SKM-1 treated with dmso at 0.1 percent for 144 hours (cell line): ENCODE measurements at regions not wholly inside any gene's neighbourhood (a gene's known extent, or its start where the extent isn't known, plus 50 kb on each side); places are given as distances from the start of the nearest gene placed in this dataset.
"Not testable (repeated sequence)": the region's sequence is repeated elsewhere in the genome, so short reads cannot be mapped to it uniquely, and the experiment has no call there.

Experiments used
- DNase-seq: peaks from one replicate; lab custom pipeline; 2025; ENCODE audit not compliant: unreplicated experiment; lab: John Stamatoyannopoulos, UW

GRCh38 chr21:27321791-27322190 lies 354.9 kb upstream of the ADAMTS5 start:
- no peak for DNase-seq

- DNase-seq = no peak
Observed at GRCh38 chr21:27320868-27321267, 354.0 kb upstream of the ADAMTS5 start.

- not testable (repeated sequence) for DNase-seq
Observed at GRCh38 chr21:27317601-27318000, 350.7 kb upstream of the ADAMTS5 start.

GRCh38 chr21:27315373-27315772 lies 348.5 kb upstream of the ADAMTS5 start:
- DNase-seq = no peak

- no peak for DNase-seq
Observed at GRCh38 chr21:27314131-27314530, 347.2 kb upstream of the ADAMTS5 start.

GRCh38 chr21:27306791-27307775 lies 340.2 kb upstream of the ADAMTS5 start:
- no peak for DNase-seq

GRCh38 chr21:27306206-27306605 lies 339.3 kb upstream of the ADAMTS5 start:
- DNase-seq = no peak

- no peak for DNase-seq
Observed at GRCh38 chr21:27301220-27301619, 334.3 kb upstream of the ADAMTS5 start.

- DNase-seq = no peak
Observed at GRCh38 chr21:27300770-27301169, 333.9 kb upstream of the ADAMTS5 start.

- DNase-seq = no peak
Observed at GRCh38 chr21:27298465-27298864, 331.6 kb upstream of the ADAMTS5 start.

- no peak for DNase-seq
Observed at GRCh38 chr21:27293239-27293638, 326.4 kb upstream of the ADAMTS5 start.

- no peak for DNase-seq
Observed at GRCh38 chr21:27292783-27293182, 325.9 kb upstream of the ADAMTS5 start.

- no peak for DNase-seq
Observed at GRCh38 chr21:27292229-27292628, 325.3 kb upstream of the ADAMTS5 start.

- DNase-seq = no peak
Observed at GRCh38 chr21:27291006-27291405, 324.1 kb upstream of the ADAMTS5 start.

- no peak for DNase-seq
Observed at GRCh38 chr21:27290028-27290427, 323.1 kb upstream of the ADAMTS5 start.

- DNase-seq = no peak
Observed at GRCh38 chr21:27286760-27287159, 319.9 kb upstream of the ADAMTS5 start.

- no peak for DNase-seq
Observed at GRCh38 chr21:27277110-27277509, 310.2 kb upstream of the ADAMTS5 start.

- peak; percentile 73 for DNase-seq
Observed at GRCh38 chr21:27275294-27275927, 308.5 kb upstream of the ADAMTS5 start.

GRCh38 chr21:27269644-27270043 lies 302.8 kb upstream of the ADAMTS5 start:
- DNase-seq = peak; percentile 52

GRCh38 chr21:27268290-27268689 lies 301.4 kb upstream of the ADAMTS5 start:
- DNase-seq = no peak

GRCh38 chr21:27265949-27266348 lies 299.1 kb upstream of the ADAMTS5 start:
- no peak for DNase-seq

- DNase-seq = no peak
Observed at GRCh38 chr21:27265492-27265891, 298.6 kb upstream of the ADAMTS5 start.
